Activated CD4-positive, alpha-beta T cell treated with anti-CD3 and anti-CD28 coated beads, Interleukin-2, amount 50 U/mL, for 16 hours (primary cell): ENCODE measurements at regions not wholly inside any gene's neighbourhood (a gene's known extent, or its start where the extent isn't known, plus 50 kb on each side); places are given as distances from the start of the nearest gene placed in this dataset.

Experiments used
- DNase-seq: peaks from one replicate; pipeline ENCODE4 v3.0.0-alpha.2; 2020

DNA sequence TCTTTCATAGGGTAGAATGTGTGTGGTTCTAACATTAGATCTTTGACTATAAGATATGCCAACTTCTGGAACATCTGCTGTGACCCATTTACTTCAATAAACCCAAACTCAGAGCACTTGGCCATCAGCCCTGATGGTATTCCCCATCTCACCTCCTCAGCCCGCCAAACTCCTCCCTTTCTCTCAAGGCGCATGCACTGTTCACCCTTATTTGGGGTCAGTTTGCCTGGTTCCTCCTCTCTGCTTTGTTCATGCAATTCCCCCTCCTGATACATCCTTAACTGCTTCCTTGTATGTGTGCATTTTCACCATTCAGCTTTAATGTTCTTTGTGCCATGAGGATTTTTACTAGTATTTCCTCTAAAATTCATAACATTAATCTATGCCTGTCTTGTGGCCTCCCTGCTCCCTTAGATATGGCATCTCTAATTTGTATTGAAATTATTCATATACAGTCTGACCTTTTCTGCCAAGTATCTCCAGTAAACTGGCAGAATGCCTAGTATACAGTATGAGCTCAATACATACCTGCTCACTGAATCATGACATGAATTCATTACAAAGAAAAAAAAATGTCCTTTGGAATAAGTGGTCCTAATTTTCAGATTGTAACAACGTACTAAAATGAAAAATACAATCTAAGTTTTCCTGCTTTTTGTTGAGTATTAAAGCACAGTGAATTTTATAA, 336.8 kb upstream of the IGFBP3 start:
- DNase-seq = no peak

DNA sequence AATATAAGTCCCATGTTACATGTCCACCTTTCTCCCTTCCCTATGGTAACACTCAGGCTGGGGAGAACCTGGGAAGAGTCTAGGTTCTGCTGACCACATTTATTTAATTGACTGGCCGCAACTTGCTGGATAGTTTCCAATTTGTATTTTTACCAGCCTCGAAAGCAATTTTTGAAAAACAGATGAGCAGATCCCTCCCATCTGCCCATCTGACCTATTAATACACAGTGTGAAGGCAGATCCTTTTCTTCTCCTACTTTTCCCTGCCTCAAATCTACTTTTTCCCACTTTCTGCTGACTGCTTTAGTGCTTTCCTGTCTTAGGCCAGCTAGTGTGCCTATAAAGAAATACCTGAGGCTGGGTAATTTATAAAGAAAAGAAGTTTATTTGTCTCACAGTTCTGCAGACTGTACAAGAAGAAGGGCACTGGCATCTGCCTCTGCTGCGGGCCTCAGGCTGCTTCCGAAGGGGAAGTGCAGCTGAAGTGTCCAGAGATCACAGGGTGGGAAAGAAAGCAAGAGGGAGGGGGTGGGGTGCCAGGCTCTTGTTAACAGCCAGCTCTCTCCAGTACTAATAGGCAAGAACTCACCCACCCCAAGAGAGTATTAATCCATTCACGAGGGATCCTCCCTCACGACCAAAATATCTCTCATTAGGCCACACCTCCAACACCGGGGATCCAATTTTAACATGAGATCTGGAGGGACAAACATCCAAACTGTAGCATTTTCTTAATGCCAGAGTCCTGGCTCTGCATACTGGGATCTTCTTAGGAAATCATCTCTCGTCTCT, 336.0 kb upstream of the IGFBP3 start:
- no peak for DNase-seq

- DNase-seq = no peak
Measured at GRCh38 chr7:46253520-46253919, 332.4 kb upstream of the IGFBP3 start.

DNA sequence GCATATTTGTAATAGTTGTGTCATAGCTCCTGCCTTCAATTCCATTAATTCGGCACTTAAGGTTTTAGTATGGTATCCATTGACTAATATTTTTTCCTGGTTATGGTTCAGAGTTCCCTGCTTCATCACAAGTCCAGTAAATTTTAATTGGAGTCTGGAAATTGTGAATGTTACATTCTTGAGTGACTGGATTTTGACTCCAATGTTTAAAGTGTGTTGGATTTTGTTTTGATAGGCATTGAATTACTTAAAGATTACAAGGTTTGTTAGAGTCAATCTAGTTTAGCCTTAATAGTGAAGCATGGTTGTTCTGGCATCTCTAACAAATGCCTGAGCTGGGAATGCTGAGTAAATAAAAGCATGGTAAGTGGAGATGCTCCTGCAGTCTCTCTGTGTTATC, 326.6 kb upstream of the IGFBP3 start:
- DNase-seq = no peak

DNA sequence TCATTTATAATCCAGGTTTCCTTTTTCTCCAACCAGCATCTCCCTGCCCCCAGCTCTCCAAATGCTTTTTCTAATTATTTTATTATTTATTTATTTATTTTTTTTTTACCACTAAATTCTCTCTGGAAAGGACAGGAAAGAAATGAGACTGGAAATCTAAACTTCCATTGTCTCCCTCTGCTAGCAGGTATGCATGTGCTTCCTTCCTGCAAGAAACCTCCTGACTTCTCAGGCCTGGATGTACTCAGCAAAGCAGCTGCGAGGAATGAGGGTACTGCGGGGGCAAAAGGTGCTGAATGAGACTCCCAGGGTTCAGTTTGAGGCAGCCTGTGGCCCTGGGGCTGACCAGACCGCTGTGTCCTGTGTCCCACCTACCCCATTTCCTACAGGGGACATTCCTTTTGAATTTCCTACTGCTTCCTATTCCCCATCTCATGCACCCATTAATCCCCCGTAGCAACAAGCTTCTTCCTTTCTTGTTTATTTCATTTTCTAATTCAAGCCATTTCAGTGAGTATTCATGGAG, 324.6 kb upstream of the IGFBP3 start:
- DNase-seq = no peak

- DNase-seq = no peak
Measured at GRCh38 chr7:46244757-46245156, 323.7 kb upstream of the IGFBP3 start.

DNA sequence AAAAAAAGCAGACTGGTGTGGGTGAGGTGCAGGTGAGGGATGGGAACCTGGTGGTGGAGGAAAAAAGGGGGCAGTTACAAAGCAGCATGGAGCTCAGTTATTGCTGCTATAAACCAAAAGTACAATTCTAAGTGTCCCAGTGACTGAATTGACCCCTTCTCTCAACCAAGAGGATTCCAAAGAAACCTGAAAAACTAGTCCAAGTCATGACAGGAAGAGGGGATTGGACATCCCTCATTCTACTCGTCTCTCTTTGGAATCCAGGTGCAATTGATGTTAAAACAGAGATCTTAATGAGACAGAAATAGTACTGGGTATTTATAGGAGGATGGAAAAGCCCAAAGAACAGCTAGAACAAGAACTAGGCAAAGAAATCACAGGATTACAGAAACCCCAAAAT, 322.3 kb upstream of the IGFBP3 start:
- no peak for DNase-seq

DNA sequence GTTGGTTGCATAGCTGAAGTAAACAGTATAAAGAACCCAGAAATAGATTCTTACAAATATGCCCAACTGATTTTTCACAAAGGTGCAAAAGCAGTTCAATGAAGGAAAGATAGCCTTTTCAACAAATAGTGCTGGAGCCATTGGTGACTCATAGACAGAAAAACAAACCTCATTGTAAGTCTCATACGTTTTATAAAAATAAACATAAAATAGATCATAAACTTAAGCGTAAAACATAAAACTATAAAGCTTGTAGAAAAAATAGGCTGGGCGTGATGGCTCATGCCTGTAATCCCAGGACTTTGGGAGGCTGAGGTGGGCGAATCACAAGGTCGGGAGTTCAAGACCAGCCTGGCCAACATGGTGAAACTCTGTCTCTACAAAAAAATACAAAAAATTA, 318.8 kb upstream of the IGFBP3 start:
- DNase-seq = no peak

DNA sequence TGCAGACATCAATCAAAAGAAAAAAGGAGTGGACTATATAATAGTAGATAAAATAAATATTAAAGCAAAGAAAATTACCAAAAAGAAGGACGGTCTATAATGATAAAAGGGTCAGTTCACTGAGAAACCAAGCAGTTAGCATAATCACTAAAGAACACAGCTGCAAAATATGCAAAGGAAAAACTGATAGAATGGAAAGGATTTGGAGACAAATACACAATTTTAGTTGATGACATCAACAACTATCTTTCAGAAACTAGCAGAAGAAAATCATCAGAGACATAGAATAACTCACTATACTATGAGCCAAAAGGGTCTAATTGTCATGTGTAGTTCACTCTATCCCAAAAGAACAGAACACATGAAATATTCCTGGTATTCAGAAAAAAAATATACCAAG, 316.4 kb upstream of the IGFBP3 start:
- no peak for DNase-seq

DNA sequence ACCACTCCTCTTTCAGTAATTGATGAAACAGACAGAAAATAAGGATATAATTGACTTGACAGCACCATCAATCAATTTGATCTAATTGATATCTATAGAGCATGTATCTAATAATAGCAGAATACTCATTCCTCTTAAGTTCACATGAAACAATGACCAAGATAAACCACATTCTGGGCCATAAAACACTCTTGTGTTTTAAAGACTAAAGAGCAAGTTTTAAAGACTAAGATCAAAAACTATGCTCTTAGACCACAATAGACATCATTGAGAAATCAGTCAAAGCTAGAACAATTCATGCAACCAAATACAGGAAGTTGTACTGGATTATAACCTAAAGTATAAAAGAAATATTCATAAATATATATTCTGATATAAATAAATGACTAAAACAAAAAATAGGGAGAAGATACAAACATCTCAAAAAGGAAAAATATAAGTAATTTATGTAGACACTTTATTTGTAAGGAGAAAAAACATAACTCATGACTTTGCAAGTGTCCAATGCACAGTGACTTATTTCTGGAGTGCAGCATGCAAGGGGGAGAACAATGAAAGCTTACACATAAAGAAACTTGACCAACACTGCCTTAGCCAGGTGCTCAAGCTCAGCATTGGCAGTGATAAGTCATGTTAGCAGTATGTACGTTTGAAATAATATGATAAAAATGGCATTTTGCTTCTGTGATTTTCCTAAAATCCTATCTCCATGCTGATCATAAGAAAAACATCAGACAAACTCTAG, 312.7 kb upstream of the IGFBP3 start:
- DNase-seq = no peak

- DNase-seq = no peak
Measured at GRCh38 chr7:46230990-46231305, 309.9 kb upstream of the IGFBP3 start.

- DNase-seq = no peak
Measured at GRCh38 chr7:46230298-46230989, 309.4 kb upstream of the IGFBP3 start.

GRCh38 chr7:46229409-46229808, 308.3 kb upstream of the IGFBP3 start:
- no peak for DNase-seq

- DNase-seq = no peak
Measured at GRCh38 chr7:46226860-46227259, 305.8 kb upstream of the IGFBP3 start.

DNA sequence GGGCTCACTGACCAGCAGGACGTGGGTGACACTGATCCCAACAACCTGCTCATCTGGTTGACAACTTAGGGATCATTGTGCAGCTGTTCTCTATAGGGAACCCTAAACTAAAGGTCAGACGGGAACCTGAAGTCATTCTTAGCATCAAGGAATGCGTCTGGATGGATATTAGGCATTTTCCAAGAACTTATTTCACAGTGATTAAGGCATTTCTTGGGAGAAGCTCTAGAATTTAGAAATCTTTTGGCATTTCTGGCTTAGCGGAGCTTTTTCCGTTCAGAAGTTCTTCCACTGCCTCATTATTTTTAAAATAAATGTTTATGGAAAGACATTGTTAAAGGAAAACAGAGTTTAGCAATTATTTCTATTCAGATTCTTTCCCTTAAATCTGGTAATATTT, 303.3 kb upstream of the IGFBP3 start:
- no peak for DNase-seq

DNA sequence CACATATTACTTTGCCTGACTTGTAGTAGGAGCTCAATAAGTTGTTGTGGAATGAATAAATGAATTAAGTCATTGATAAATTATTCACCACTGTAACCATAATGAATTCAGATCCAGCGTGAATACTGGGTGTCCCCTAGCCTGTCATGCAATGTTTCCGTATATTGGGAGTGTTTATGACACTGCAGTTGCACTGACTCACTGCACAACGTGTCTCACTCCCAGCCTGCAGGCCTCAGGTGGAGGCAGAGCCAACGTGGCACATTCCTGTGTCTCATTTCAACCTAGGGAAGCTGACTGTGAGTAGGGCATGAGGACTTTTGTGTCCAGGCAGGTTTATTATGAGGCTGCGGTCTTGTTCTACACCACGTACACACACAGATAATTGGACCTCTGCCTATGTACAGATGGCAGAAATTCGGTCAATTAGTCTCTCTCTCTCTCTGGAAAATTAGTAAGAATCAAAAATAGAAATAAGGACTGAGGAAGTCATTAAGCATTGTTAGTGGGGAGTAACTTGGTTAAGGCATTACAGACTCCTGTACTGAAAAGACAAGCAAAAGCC, 299.1 kb upstream of the IGFBP3 start:
- DNase-seq = no peak

DNA sequence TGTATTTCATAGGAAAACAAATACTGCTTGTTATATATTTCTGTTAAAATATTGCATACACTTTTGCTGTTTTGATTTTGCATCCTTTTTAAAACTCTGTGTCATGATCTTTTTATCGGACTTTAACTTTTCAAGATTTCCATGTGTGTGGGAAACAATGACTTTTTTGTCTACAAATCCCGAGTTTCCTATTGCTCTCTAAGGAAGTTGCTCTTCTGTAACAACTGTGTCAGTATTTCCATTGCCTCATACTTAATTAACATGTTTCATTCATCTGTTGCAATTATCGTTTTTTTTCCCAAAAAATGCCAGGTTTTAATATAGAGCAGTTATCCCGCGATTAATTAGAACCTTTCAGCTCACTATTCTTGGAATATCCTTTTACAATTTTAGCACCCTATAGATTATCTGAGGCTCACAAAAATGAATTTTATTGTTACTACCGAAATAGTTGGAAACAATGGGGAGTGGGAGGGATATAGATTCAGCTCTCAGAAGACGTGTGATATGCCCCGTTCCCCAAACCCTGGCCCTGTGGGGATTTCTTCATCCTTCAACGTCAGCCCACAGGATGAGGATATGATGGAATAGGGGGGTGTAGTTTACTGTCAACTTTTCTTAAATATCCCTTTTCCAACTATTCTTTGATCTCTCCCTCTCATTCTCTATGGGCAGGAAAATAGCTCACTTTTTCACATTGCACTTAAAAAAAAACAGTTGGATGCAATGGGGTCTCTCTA, 297.6 kb upstream of the IGFBP3 start:
- DNase-seq = no peak

- DNase-seq = no peak
Measured at GRCh38 chr7:46215987-46216567, 295.0 kb upstream of the IGFBP3 start.

- DNase-seq = no peak
Measured at GRCh38 chr7:46214526-46214925, 293.5 kb upstream of the IGFBP3 start.

GRCh38 chr7:46213154-46213537, 292.1 kb upstream of the IGFBP3 start:
- no peak for DNase-seq

DNA sequence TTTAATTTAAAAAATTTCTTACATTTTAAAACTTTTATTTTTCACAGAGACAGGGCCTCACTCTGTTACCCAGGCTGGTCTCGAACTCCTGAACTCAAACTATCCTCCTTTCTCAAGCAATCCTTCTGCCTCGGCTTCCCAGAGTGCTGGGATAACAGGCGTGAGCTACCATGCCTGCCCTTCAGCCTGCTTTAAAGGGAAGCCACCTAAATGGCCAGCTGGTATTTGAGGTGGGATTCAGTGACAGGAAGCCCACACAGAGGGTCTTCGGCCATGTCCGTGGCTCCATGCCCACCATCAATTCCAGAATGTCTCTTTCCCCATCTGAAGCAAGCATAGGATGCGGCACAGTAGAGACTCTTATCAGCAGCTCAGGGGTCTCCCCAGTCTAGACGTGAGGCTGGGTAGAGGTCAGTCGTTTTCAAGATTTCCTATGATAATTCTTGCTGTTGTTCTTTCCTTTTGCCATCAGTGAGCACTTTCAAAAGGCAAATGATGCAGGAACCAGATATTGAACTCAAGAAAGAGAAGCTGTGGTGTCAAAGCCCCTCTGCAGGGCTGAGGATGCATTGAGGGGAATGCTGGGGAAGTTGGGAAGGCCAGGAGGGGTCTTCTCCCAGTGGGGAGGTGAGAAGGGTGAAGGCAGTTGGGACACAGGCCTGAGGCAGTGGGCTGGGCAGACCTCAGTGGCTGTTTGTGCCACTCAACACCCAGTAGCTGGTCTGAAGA, 291.5 kb upstream of the IGFBP3 start:
- no peak for DNase-seq
